Activated B cell treated with CpG ODN at 0.5 μM for 24 hours (primary cell): ENCODE measurements at regions not wholly inside any gene's neighbourhood (a gene's known extent, or its start where the extent isn't known, plus 50 kb on each side); places are given as distances from the start of the nearest gene placed in this dataset.

ENCODE experiments used
- ATAC-seq: fragments of 200-7000 bp; cut with Tn5 transposase; one replicate; pipeline ENCODE4 v1.10.0; 2021; ENCODE audit warnings: low read depth, mild to moderate bottlenecking, moderate library complexity
- CTCF ChIA-PET: fragments of 350-600 bp; sonication (Branson Sonifier 250); formaldehyde crosslinking; loops from one replicate; lab custom pipeline; 2021; ENCODE audit warnings: antibody characterized with exemption; lab: Charles Lee
- POLR2A ChIA-PET: fragments of 350-600 bp; sonication (Branson Sonifier 250); formaldehyde crosslinking; loops from one replicate; lab custom pipeline; 2021; ENCODE audit warnings: antibody characterized with exemption; lab: Charles Lee
- DNase-seq: peaks from one replicate; pipeline ENCODE4 v3.0.0; 2022
- H3K27ac Mint-ChIP-seq: one replicate; pipeline ENCODE4 v1.8.0; 2020; ENCODE audit warnings: mixed read lengths
- H3K27me3 Mint-ChIP-seq: one replicate; pipeline ENCODE4 v1.8.0; 2021; ENCODE audit warnings: mixed read lengths
- H3K36me3 Mint-ChIP-seq: one replicate; pipeline ENCODE4 v1.8.0; 2021; ENCODE audit warnings: low read depth, mixed read lengths
- H3K4me1 Mint-ChIP-seq: one replicate; pipeline ENCODE4 v1.8.0; 2021; ENCODE audit warnings: mixed read lengths
- H3K4me3 Mint-ChIP-seq: one replicate; pipeline ENCODE4 v1.8.0; 2020; ENCODE audit warnings: mild to moderate bottlenecking, mixed read lengths
- H3K9me3 Mint-ChIP-seq: one replicate; pipeline ENCODE4 v1.8.0; 2020; ENCODE audit warnings: mixed read lengths
- CTCF ChIP-seq: fragments of 200-600 bp; IDR thresholded peaks from one replicate; pipeline ENCODE4 v1.8.0; 2022; ENCODE audit warnings: antibody characterized with exemption, mild to moderate bottlenecking
- intact Hi-C: fragments of 100-400 bp; cut with micrococcal nuclease; formaldehyde crosslinking; loops from one replicate; pipeline ENCODE4 v1.15.1; 2024

- peaks cover 10% of the 10 kb centered on the region for H3K9me3 Mint-ChIP-seq
- H3K27me3 Mint-ChIP-seq: no peaks in the 10 kb centered on the region
- no peak overlapping the region for H3K4me3 Mint-ChIP-seq
- H3K36me3 Mint-ChIP-seq: no peaks in the 10 kb centered on the region
- no peak for TF ChIP-seq CTCF
- no peak overlapping the region for H3K27ac Mint-ChIP-seq
- DNase-seq (no peak), ATAC-seq (no peak)
- CTCF ChIA-PET: no interaction called here
- no peaks in the 10 kb centered on the region for H3K4me1 Mint-ChIP-seq
- intact Hi-C loops: no loop called here
- POLR2A ChIA-PET: no interaction called here
These were observed 547.5 kb downstream of the ZIC1 start for GRCh38 chr3:147956615-147957014.

- no peaks in the 10 kb centered on the region for H3K4me1 Mint-ChIP-seq
- H3K27me3 Mint-ChIP-seq: no peaks in the 10 kb centered on the region
- POLR2A ChIA-PET: no interaction called here
- H3K9me3 Mint-ChIP-seq: peaks cover 5% of the 10 kb centered on the region
- CTCF ChIA-PET: no interaction called here
- DNase-seq (no peak), ATAC-seq (no peak)
- no peak overlapping the region for H3K27ac Mint-ChIP-seq
- no peak overlapping the region for H3K4me3 Mint-ChIP-seq
- no peaks in the 10 kb centered on the region for H3K36me3 Mint-ChIP-seq
- intact Hi-C loops: no loop called here
- no peak for TF ChIP-seq CTCF
These were observed 549.6 kb downstream of the ZIC1 start for GRCh38 chr3:147958754-147959153.

- Mint-ChIP-seq H3K27me3 (no peaks in the 10 kb centered on the region), H3K9me3 (peaks cover 5% of the 10 kb centered on the region), H3K4me1 (no peaks in the 10 kb centered on the region), H3K36me3 (no peaks in the 10 kb centered on the region), H3K27ac (no peak overlapping the region), H3K4me3 (no peak overlapping the region)
- DNase-seq: no peak
- intact Hi-C loops: no loop called here
- CTCF ChIA-PET: no interaction called here
- no peak for TF ChIP-seq CTCF
- no peak for ATAC-seq
- POLR2A ChIA-PET: no interaction called here
These were observed 551.6 kb downstream of the ZIC1 start for GRCh38 chr3:147960786-147961185.

GRCh38 chr3:147962408-147963164 is 553.4 kb downstream of the ZIC1 start:
- no peak for ATAC-seq
- no peak for TF ChIP-seq CTCF
- no peak overlapping the region for H3K27ac Mint-ChIP-seq
- no peak overlapping the region for H3K4me3 Mint-ChIP-seq
- no peaks in the 10 kb centered on the region for H3K27me3 Mint-ChIP-seq
- no peaks in the 10 kb centered on the region for H3K4me1 Mint-ChIP-seq
- ChIA-PET CTCF (no interaction called here), POLR2A (no interaction called here)
- DNase-seq: no peak
- intact Hi-C loops: no loop called here
- H3K9me3 Mint-ChIP-seq: peaks cover 3% of the 10 kb centered on the region
- H3K36me3 Mint-ChIP-seq: no peaks in the 10 kb centered on the region

GRCh38 chr3:147963711-147964110 is 554.5 kb downstream of the ZIC1 start:
- ATAC-seq: no peak
- intact Hi-C loops: no loop called here
- no peak for TF ChIP-seq CTCF
- H3K27me3 Mint-ChIP-seq: no peaks in the 10 kb centered on the region
- ChIA-PET POLR2A (no interaction called here), CTCF (no interaction called here)
- H3K27ac Mint-ChIP-seq: no peak overlapping the region
- H3K4me3 Mint-ChIP-seq: no peak overlapping the region
- H3K4me1 Mint-ChIP-seq: no peaks in the 10 kb centered on the region
- DNase-seq: no peak
- H3K36me3 Mint-ChIP-seq: no peaks in the 10 kb centered on the region
- no peaks in the 10 kb centered on the region for H3K9me3 Mint-ChIP-seq
